Mesodermal cell (in vitro differentiated cells): ENCODE measurements at regions not wholly inside any gene's neighbourhood (a gene's known extent, or its start where the extent isn't known, plus 50 kb on each side); places are given as distances from the start of the nearest gene placed in this dataset.
"Not testable (repeated sequence)": the region's sequence is repeated elsewhere in the genome, so short reads cannot be mapped to it uniquely, and the experiment has no call there.

ENCODE experiments used
- H3K27ac ChIP-seq: 2 replicates; pipeline ENCODE4 v1.7.0; 2013; ENCODE audit warnings: mild to moderate bottlenecking, low read depth, low read length, moderate library complexity; ENCODE audit not compliant: severe bottlenecking
- H3K36me3 ChIP-seq: 2 replicates; pipeline ENCODE4 v1.7.1; 2013; ENCODE audit warnings: mild to moderate bottlenecking, low read length, moderate library complexity; ENCODE audit not compliant: control insufficient read depth, insufficient read depth
- H3K4me1 ChIP-seq: one replicate; pipeline ENCODE4 v1.7.1; 2013; ENCODE audit warnings: mild to moderate bottlenecking, low read length; ENCODE audit not compliant: insufficient read depth, control insufficient read depth, poor library complexity, severe bottlenecking
- H3K4me3 ChIP-seq: 2 replicates; pipeline ENCODE4 v1.7.0; 2013; ENCODE audit warnings: low read length, control low read depth, mild to moderate bottlenecking; ENCODE audit not compliant: insufficient read depth, poor library complexity, severe bottlenecking; ENCODE audit errors: extremely low read depth
- H3K9me3 ChIP-seq: 2 replicates; pipeline ENCODE4 v1.7.1; 2013; ENCODE audit warnings: mild to moderate bottlenecking, low read length, moderate library complexity; ENCODE audit not compliant: control insufficient read depth
- WGBS, 2 experiments: methylation state at CpG; one replicate each; pipeline ENCODE4 v1.1.5; 2013; ENCODE audit warnings: missing lambda C conversion rate in 2 of 2; ENCODE audit not compliant: insufficient coverage in 2 of 2; 5-methylcytosine and 5-hydroxymethylcytosine counted together

DNA sequence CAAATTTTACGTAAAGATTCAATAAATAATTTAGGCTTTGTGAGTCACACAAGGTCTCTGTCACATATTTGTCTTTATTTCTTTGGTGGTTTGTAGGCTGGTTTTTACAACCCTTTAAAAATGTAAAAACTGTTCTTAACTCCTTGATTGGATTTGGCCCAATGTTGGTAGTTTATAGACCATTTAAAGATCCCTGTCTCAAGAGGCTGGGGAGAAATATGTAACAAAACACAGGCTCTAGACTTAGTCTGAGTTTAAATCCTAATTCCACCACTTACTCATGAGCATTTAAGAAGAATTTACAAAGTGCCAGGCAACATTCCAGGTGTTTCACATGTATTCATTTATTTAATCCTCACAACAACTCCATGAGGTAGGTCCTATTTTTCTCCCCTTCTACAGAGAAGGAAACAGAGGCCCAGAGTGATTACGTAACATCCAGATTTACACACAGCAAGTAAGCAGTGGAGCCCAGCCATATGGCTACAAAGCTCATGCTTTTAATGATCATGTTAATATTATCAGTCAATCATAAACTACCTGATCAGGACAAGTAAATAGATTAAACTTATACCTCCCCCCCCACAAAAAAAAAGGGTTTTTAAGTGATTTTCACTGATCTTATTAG is 416.6 kb upstream of the ACVR2A start:
- WGBS, 2 experiments = no CpG with 5 or more reads among the region's 2 CpGs
- H3K27ac ChIP-seq = no peak overlapping the region
- H3K4me1 ChIP-seq = no peaks in the 10 kb centered on the region
- no peaks in the 10 kb centered on the region for H3K9me3 ChIP-seq
- H3K36me3 ChIP-seq = no peaks in the 10 kb centered on the region
- H3K4me3 ChIP-seq = no peak overlapping the region

DNA sequence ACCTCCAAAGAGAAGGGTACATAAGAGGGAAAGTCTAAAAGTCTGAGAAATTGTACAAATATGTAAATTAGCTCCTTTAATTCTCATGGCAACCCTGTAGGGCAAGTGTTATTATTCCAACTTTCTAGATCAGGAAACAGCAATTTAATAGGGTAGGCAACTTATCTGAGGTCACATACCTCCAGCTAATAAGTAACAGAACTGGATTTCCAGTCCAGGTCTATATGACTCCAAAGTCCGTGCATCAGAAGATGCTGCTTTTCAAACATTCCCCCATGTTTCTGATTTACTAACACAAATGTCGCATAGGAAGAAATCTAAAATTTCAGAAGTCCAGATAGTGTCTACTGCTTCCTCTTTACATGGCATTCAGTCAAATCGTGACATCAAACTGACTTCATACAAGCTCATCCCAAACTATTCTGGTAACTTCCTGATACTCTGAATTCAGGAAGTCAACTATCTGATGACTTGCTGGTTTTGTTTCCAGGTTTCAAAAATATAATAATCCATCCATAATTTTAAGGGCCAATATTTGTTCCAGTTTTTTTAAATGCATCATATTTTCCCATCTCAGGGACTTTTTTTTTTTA is 419.3 kb upstream of the ACVR2A start:
- WGBS, 2 experiments = 85 to 90% methylated on average over 3 of the region's 3 CpGs
- Histone ChIP-seq H3K36me3 (no peaks in the 10 kb centered on the region), H3K9me3 (no peaks in the 10 kb centered on the region), H3K4me3 (no peak overlapping the region), H3K4me1 (no peaks in the 10 kb centered on the region), H3K27ac (no peak overlapping the region)

DNA sequence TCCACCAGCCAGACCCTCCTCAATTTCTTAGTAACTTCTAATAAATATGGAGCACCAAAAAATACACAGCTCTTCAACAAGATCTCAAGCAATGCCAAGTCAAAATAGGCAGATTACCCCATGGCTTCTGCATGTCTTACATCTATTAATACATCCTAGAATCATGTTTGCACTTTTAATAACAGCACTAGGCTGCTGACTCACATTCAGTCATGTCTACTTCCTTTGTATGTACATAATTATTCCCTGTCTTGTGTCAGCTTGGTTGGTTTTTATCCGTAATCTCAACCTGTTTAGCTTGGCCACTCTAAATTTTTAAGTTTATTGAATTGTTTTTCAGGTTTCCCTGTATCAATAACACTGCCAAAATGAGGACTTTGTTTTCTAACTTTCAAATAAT is 420.1 kb upstream of the ACVR2A start:
- H3K4me1 ChIP-seq = no peaks in the 10 kb centered on the region
- H3K9me3 ChIP-seq = no peaks in the 10 kb centered on the region
- H3K4me3 ChIP-seq = no peak overlapping the region
- no peaks in the 10 kb centered on the region for H3K36me3 ChIP-seq
- WGBS, 2 experiments = no CpG with 5 or more reads among the region's 1 CpG
- H3K27ac ChIP-seq = no peak overlapping the region

DNA sequence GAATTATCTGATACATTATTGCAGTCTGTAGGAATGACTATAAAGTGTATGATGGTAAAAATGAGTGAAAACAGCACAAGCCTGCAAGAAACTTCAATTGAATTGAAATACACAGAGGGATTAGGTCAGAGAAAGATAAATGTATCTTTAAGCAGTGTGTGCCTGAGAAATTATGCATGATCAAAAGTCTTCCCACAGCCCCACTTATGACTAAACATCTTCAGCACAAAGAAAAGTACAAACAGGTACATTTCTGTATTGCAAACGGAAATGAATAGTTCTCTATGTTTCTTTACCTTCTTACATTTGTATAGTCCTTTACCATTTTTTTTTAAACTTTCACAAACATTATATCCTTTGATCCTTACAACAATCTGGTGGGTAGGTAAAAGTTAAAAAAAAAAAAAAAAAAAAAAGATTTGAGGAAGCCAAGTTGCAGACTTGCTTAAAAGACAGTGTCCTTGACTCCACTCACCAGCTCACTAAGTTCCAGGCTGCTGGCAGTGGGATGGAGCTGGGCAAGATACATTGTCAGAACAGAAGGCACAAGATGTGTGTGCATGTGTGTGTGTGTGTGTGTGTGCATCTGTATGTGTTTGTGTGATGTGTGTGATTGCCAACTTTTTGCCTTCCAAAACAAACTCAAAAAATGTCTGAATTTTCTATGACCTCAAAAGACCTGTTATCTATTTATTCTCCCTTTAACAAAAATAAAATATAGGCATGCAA is 423.7 kb upstream of the ACVR2A start:
- no peaks in the 10 kb centered on the region for H3K36me3 ChIP-seq
- H3K27ac ChIP-seq = no peak overlapping the region
- no peaks in the 10 kb centered on the region for H3K4me1 ChIP-seq
- WGBS, 2 experiments = 67% methylated on average over 1 of the region's 1 CpG; no CpG with 5 or more reads in 1 of the 2 experiments
- H3K9me3 ChIP-seq = no peaks in the 10 kb centered on the region
- H3K4me3 ChIP-seq = no peak overlapping the region

DNA sequence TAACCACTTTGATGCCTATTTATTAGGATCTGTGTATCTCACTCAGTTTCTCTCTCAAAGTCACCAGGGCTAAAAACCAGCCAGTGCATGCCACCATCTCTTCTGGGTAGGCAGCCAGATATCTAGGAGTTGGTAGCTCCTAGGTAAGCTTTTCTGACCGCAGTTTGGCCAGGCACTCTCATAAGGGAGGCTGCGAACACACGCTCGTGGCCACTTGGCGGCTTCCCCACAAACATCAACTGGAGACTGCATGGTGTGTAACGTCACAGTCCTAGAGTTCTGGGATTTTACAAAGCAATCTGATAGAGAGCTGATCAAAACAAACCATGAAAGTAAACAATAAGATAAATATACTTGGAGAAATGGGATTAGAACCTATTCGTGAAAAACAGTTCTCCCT is 424.3 kb upstream of the ACVR2A start:
- no peak overlapping the region for H3K4me3 ChIP-seq
- H3K36me3 ChIP-seq = no peaks in the 10 kb centered on the region
- H3K9me3 ChIP-seq = no peaks in the 10 kb centered on the region
- H3K27ac ChIP-seq = no peak overlapping the region
- WGBS, 2 experiments = 86 to 100% methylated on average over 1 to 6 of the region's 7 CpGs
- H3K4me1 ChIP-seq = no peaks in the 10 kb centered on the region

DNA sequence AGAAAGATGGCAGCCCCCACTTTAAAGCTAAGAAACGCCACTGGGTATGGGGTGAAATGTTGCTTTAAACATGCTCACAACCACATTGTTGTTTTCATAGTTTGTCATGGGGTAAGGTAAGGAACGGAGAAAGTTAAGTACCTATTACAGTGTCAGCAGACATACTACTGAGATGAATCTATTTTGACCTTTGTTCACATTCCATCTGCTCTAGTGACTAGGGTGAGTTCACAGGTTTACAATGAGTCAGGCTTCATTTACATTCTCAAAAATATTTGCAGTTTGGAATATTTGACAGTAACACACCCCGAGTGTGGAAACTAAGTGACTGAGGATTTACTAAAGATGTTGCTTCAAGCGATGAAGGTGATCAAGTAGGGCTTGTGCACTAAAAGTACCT is 428.7 kb upstream of the ACVR2A start:
- Histone ChIP-seq H3K36me3 (no peaks in the 10 kb centered on the region), H3K4me1 (no peaks in the 10 kb centered on the region), H3K27ac (no peak overlapping the region), H3K9me3 (peaks cover 5% of the 10 kb centered on the region), H3K4me3 (no peak overlapping the region)
- WGBS, 2 experiments = 100% methylated on average over 1 of the region's 4 CpGs; no CpG with 5 or more reads in 1 of the 2 experiments

DNA sequence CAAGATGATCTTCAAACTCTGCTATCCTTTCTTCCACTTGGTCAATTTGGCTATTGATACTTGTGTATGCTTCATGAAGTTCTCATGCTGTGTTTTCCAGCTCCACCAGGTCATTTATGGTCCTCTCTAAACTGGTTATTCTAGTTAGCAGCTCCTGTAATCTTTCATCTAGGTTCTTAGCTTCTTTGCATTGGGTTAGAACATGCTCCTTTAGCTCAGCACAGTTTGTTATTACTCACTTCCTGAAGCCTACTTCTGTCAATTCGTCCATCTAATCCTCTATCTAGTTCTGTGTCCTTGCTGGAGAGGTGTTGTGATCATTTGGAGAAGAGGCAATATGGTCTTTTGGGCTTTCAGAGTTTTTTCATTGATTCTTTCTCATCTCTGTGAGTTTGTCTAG is 430.2 kb upstream of the ACVR2A start:
- H3K9me3 ChIP-seq, H3K36me3 ChIP-seq, H3K27ac ChIP-seq, H3K4me1 ChIP-seq, H3K4me3 ChIP-seq: not testable (repeated sequence)
- no CpG with 5 or more reads among the region's 1 CpG for WGBS, 2 experiments

DNA sequence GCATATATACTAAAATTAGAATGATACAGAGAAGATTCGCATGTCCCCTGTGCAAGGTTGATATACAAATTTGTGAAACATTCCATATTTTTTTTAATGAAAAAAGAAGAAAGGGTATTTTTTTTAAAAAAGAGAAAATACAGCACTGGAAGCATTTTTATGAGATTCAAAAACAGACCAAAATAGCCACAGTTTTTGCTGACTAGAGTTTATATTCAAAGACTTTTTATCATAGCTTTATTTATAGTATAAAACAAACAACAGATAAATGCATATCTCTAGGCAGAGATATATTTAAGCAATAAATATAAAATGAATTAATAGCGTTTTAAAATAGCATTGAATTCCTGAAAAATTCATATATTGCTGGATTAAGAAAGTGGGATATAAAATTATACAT is 436.5 kb upstream of the ACVR2A start:
- no peak overlapping the region for H3K27ac ChIP-seq
- H3K9me3 ChIP-seq = peaks cover 5% of the 10 kb centered on the region
- WGBS, 2 experiments = no CpG with 5 or more reads among the region's 2 CpGs
- H3K4me3 ChIP-seq = no peak overlapping the region
- no peaks in the 10 kb centered on the region for H3K36me3 ChIP-seq
- no peaks in the 10 kb centered on the region for H3K4me1 ChIP-seq

DNA sequence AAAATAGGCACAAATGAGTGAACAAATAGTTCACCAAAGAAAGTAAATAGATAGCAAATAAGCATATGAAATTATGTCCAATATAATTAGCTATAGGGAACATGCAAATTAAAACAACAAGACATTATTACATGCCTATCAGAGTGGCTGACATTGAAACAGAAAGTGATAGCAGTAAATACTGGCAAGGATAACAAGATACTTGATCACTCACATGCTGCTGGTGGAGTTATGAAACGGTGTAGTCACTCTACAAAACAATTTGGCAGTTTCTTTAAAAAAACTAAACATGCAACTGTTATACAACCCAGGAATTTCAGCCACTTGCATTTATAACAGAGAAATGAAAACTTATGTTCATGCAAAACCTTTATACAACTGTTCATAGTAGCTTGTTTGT is 439.2 kb upstream of the ACVR2A start:
- no peaks in the 10 kb centered on the region for H3K36me3 ChIP-seq
- H3K4me1 ChIP-seq = no peaks in the 10 kb centered on the region
- H3K9me3 ChIP-seq = no peaks in the 10 kb centered on the region
- no peak overlapping the region for H3K4me3 ChIP-seq
- no CpG with 5 or more reads among the region's 1 CpG for WGBS, 2 experiments
- no peak overlapping the region for H3K27ac ChIP-seq

DNA sequence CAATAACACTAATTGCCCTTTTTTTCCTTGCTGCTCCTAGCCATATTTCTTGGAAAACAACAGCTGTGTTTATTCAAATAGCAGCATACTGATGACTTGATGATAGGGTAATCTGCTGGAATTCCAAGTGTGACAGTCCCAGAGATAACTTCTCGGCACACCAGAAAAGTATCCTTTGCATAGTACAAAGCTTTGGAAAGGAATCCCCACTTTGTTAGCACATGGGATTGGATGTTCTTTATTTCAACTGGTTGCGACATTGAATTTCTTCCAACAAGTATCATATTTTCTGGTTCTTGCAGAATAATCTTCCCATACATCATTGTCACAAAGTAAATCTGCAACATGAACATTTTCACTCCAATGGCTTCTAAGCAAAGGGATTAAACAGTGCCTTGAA is 445.8 kb upstream of the ACVR2A start:
- no peaks in the 10 kb centered on the region for H3K4me1 ChIP-seq
- WGBS, 2 experiments = 86 to 89% methylated on average over 1 to 2 of the region's 2 CpGs
- no peaks in the 10 kb centered on the region for H3K36me3 ChIP-seq
- H3K9me3 ChIP-seq = no peaks in the 10 kb centered on the region
- H3K27ac ChIP-seq = no peak overlapping the region
- no peak overlapping the region for H3K4me3 ChIP-seq

DNA sequence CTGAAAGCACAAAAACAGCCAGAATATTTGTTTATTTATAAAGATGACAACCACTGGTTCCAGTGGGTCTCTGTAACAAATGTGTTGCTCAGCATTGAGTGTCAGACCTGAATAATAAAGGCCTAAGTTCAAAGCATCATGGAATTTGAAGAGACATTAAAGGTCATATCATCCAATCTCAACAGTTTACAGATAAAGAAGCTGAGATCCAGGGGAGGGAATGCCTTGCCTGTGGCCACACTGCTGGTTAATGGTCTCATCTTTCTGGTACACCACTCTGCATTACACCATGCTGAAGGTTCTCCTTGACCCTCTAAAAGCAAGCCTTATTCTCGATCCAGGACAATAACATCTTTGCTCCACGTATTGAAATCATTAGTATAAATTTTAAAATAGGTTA is 446.5 kb upstream of the ACVR2A start:
- no CpG with 5 or more reads among the region's 2 CpGs for WGBS, 2 experiments
- H3K4me3 ChIP-seq = no peak overlapping the region
- H3K4me1 ChIP-seq = no peaks in the 10 kb centered on the region
- H3K27ac ChIP-seq = no peak overlapping the region
- H3K9me3 ChIP-seq = no peaks in the 10 kb centered on the region
- H3K36me3 ChIP-seq = no peaks in the 10 kb centered on the region
